HepG2 (cell line): ENCODE measurements at regions not wholly inside any gene's neighbourhood (a gene's known extent, or its start where the extent isn't known, plus 50 kb on each side); places are given as distances from the start of the nearest gene placed in this dataset.

Experiments used
- ARNT ChIP-seq: fragments of 450-650 bp; IDR thresholded peaks from 2 replicates; pipeline ENCODE4 v1.6.1; 2017
- E2F5 ChIP-seq: sonication (generic); formaldehyde crosslinking; conservative IDR thresholded peaks from 2 replicates; pipeline ENCODE4 v1.4.0; 2020; ENCODE audit warnings: missing genetic modification reagents
- ELF4 ChIP-seq: sonication (generic); formaldehyde crosslinking; IDR thresholded peaks from 2 replicates; pipeline ENCODE4 v1.5.0; 2020; ENCODE audit warnings: missing genetic modification reagents, mild to moderate bottlenecking, moderate library complexity, borderline replicate concordance
- EZH2 ChIP-seq: conservative IDR thresholded peaks from 2 replicates; pipeline ENCODE4 v1.6.1; 2012; ENCODE audit warnings: mild to moderate bottlenecking, low read depth, low read length, moderate library complexity
- HIVEP1 ChIP-seq: sonication (generic); formaldehyde crosslinking; IDR thresholded peaks from 2 replicates; pipeline ENCODE4 v1.4.0; 2020; ENCODE audit warnings: mild to moderate bottlenecking, missing genetic modification reagents
- JUN ChIP-seq: sonication (generic); formaldehyde crosslinking; IDR thresholded peaks from 2 replicates; pipeline ENCODE4 v1.4.0; 2020; ENCODE audit warnings: mild to moderate bottlenecking, missing genetic modification reagents
- JUND ChIP-seq: sonication (generic); formaldehyde crosslinking; IDR thresholded peaks from 2 replicates; pipeline ENCODE4 v1.8.0; 2022; ENCODE audit warnings: mild to moderate bottlenecking, missing genetic modification reagents
- KMT2A ChIP-seq: sonication (generic); formaldehyde crosslinking; IDR thresholded peaks from 2 replicates; pipeline ENCODE4 v1.4.0; 2020; ENCODE audit warnings: missing genetic modification reagents
- SMAD9 ChIP-seq: sonication (generic); formaldehyde crosslinking; IDR thresholded peaks from 2 replicates; pipeline ENCODE4 v1.5.1; 2020; ENCODE audit warnings: mild to moderate bottlenecking, missing genetic modification reagents
- TAF15 ChIP-seq: fragments of 200-400 bp; formaldehyde crosslinking; IDR thresholded peaks from one replicate; pipeline ENCODE4 v1.6.1; 2018; ENCODE audit warnings: mild to moderate bottlenecking, low read depth, low read length; ENCODE audit not compliant: poor library complexity, severe bottlenecking
- ZNF318 ChIP-seq: sonication (generic); formaldehyde crosslinking; IDR thresholded peaks from 2 replicates; pipeline ENCODE4 v1.4.0; 2020; ENCODE audit warnings: mild to moderate bottlenecking, missing genetic modification reagents

GRCh38 chr12:127077262-127078045, 1189.5 kb upstream of the TMEM132C start:
- no peak for TF ChIP-seq JUN
- no peak for TF ChIP-seq ARNT
- TF ChIP-seq JUND (CRISPR knock-in tag) = no peak
- no peak for TF ChIP-seq ZNF318 (CRISPR knock-in tag)
- no peak for TF ChIP-seq EZH2
- TF ChIP-seq E2F5 = no peak
- TF ChIP-seq KMT2A = no peak
- no peak for TF ChIP-seq HIVEP1
- TF ChIP-seq ELF4 = no peak
- no peak for TF ChIP-seq TAF15
- no peak for TF ChIP-seq SMAD9 (CRISPR knock-in tag)
